ENCODE measurements at regions not wholly inside any gene's neighbourhood (a gene's known extent, or its start where the extent isn't known, plus 50 kb on each side); places are given as distances from the start of the nearest gene placed in this dataset.

DNA sequence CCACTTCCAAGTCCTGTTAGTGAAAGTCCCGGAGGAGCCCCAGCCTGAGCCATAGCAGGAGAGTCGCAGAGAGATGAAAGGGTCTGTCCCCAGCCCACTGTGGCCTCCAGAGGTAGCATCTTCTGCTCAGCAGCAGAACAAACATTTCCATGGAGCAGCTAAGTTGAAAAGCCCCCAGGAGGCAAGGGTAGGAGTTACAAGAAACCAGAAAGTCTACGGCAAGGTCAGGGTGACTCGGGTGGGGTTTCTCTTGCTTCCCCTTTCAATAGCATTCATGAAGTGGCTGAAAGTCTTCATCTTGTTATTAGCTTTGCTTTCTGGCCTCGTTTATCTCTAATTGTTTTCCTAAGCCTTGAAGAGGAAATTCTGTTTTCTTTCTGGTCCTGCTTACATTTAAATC lies 151.2 kb upstream of the DIO3 start:
- H3K4me3 ChIP-seq (replicated peaks; ENCODE audit: low read depth, low read length), result no peak overlapping the region
- DNase-seq (ENCODE audit: extremely low read depth, low read depth), result no peak
- TF ChIP-seq CTCF (IDR thresholded peaks at IDR 0.05; ENCODE audit: low read depth, low read length, missing control alignments), result no peak

DNA sequence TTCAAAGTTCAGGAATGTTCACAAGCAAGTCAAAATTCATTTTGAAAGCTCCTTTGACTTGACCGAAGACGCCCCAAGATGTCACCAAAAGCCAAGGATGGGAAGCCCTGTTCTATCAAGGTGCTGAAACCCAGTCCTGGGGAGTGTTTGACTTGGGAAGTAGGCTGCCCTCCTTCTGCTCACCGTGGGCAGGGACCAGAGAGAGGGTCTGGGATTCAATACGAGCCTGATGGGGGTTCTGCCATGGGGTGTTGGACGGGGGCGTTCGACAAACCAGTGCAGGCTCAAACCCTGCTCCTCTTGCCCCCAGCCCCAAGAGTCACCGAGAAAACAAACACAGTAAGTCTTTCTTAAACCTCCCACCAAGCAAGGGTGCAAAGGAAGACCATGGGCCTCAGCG lies 150.1 kb upstream of the DIO3 start:
- TF ChIP-seq CTCF (IDR thresholded peaks at IDR 0.05; ENCODE audit: low read depth, low read length, missing control alignments), result no peak
- no peak for DNase-seq (ENCODE audit: extremely low read depth, low read depth)
- H3K4me3 ChIP-seq (replicated peaks; ENCODE audit: low read depth, low read length), result no peak overlapping the region

DNA sequence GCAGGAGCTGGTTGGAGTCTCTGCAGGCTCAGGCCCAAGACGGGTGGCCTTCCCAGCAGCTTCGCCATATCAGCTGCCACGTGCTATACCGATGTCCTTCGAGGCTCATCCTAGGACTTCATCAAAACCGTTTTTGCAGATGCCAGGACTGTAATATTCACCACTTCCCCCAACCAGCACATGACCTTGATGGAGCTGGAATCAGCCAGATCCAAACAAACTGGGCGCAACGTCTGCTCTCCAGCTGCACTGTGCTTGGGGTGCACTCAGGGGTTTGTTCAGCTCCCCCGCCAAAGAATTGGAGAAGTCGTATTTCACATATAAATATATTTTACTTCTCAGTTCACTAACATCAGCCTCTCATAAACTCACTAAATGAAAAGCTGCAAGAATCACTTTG lies 149.5 kb upstream of the DIO3 start:
- DNase-seq (ENCODE audit: extremely low read depth, low read depth), result no peak
- no peak overlapping the region for H3K4me3 ChIP-seq (replicated peaks; ENCODE audit: low read depth, low read length)
- TF ChIP-seq CTCF (IDR thresholded peaks at IDR 0.05; ENCODE audit: low read depth, low read length, missing control alignments), result no peak

GRCh38 chr14:101412739-101413138 lies 148.6 kb upstream of the DIO3 start:
- H3K4me3 ChIP-seq (replicated peaks; ENCODE audit: low read depth, low read length), result no peak overlapping the region
- TF ChIP-seq CTCF (IDR thresholded peaks at IDR 0.05; ENCODE audit: low read depth, low read length, missing control alignments), result no peak
- no peak for DNase-seq (ENCODE audit: extremely low read depth, low read depth)

- no peak for DNase-seq (ENCODE audit: extremely low read depth, low read depth)
- no peak for TF ChIP-seq CTCF (IDR thresholded peaks at IDR 0.05; ENCODE audit: low read depth, low read length, missing control alignments)
Observed at GRCh38 chr14:101417434-101417833, 143.9 kb upstream of the DIO3 start.

DNA sequence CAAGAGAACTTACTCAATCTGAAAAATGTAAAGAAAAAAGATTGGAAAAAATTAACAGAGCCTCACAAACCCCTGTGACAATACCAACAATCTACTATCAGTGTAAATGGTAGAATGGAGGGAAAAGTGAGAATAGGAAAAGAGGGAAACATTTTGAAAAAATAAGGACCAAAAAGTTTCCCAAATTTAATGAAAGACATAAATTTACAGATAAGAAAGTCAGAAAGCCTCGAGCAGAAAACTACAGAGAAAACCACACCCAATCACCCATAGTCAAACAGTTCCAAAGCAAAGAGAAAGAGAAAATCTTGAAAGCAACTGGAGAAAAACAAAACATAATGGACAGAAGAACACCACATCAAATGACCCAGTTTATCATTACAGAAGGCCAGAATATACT lies 142.7 kb upstream of the DIO3 start:
- no peak for DNase-seq (ENCODE audit: extremely low read depth, low read depth)
- no peak for TF ChIP-seq CTCF (IDR thresholded peaks at IDR 0.05; ENCODE audit: low read depth, low read length, missing control alignments)
- no peak overlapping the region for H3K4me3 ChIP-seq (replicated peaks; ENCODE audit: low read depth, low read length)

More at GRCh38 chr14:101417434-101417833, 143.9 kb upstream of the DIO3 start:
- no peak overlapping the region for H3K4me3 ChIP-seq (replicated peaks; ENCODE audit: low read depth, low read length)

GRCh38 chr14:101426466-101426865 lies 134.8 kb upstream of the DIO3 start:
- no peak overlapping the region for H3K4me3 ChIP-seq (replicated peaks; ENCODE audit: low read depth, low read length)
- DNase-seq (ENCODE audit: extremely low read depth, low read depth), result no peak
- TF ChIP-seq CTCF (IDR thresholded peaks at IDR 0.05; ENCODE audit: low read depth, low read length, missing control alignments), result no peak

Data from HFF-Myc (cell line).